H9 (cell line): ENCODE measurements at regions not wholly inside any gene's neighbourhood (a gene's known extent, or its start where the extent isn't known, plus 50 kb on each side); places are given as distances from the start of the nearest gene placed in this dataset.
A peak's percentile ranks its signal among the peaks of the same experiment; 100 is the strongest.

Experiments
- DNase-seq: peaks from one replicate; pipeline ENCODE4 v3.0.0-alpha.2; 2017
- H2AFZ ChIP-seq: one replicate; pipeline ENCODE4 v1.6.1; 2013; ENCODE audit warnings: mild to moderate bottlenecking, low read length, control low read depth, moderate library complexity
- H2AK5ac ChIP-seq: 2 replicates; pipeline ENCODE4 v1.6.1; 2013; ENCODE audit warnings: low read length, control low read depth, mixed read lengths; ENCODE audit not compliant: insufficient read length
- H2BK120ac ChIP-seq: one replicate; pipeline ENCODE4 v1.6.1; 2013; ENCODE audit warnings: low read depth, mild to moderate bottlenecking, low read length, control low read depth, inconsistent platforms; ENCODE audit not compliant: poor library complexity, severe bottlenecking
- H2BK12ac ChIP-seq: 2 replicates; pipeline ENCODE4 v1.6.1; 2013; ENCODE audit warnings: low read length, control low read depth, mixed read lengths, low read depth; ENCODE audit not compliant: insufficient read length
- H2BK15ac ChIP-seq: 2 replicates; pipeline ENCODE4 v1.6.1; 2013; ENCODE audit warnings: low read depth, low read length, control low read depth
- H2BK20ac ChIP-seq: one replicate; pipeline ENCODE4 v1.6.1; 2013; ENCODE audit warnings: low read depth, mild to moderate bottlenecking, low read length, control low read depth, inconsistent platforms; ENCODE audit not compliant: poor library complexity, severe bottlenecking
- H2BK5ac ChIP-seq: 2 replicates; pipeline ENCODE4 v1.6.1; 2013; ENCODE audit warnings: low read length, control low read depth, mixed read lengths; ENCODE audit not compliant: insufficient read length
- H3K14ac ChIP-seq: 2 replicates; pipeline ENCODE4 v1.6.1; 2013; ENCODE audit warnings: low read length, control low read depth; ENCODE audit not compliant: insufficient read depth
- H3K18ac ChIP-seq: 2 replicates; pipeline ENCODE4 v1.6.1; 2013; ENCODE audit warnings: low read depth, mild to moderate bottlenecking, mixed read lengths, low read length, control low read depth; ENCODE audit not compliant: insufficient read length
- H3K23ac ChIP-seq: 2 replicates; pipeline ENCODE4 v1.6.1; 2013; ENCODE audit warnings: low read length, control low read depth, mixed read lengths, low read depth; ENCODE audit not compliant: insufficient read length
- H3K23me2 ChIP-seq: 2 replicates; pipeline ENCODE4 v1.6.1; 2013; ENCODE audit warnings: low read depth, mild to moderate bottlenecking, mixed read lengths, low read length, control low read depth; ENCODE audit not compliant: insufficient read length, poor library complexity, severe bottlenecking
- H3K27ac ChIP-seq: 2 replicates; pipeline ENCODE4 v1.5.1; 2013; ENCODE audit warnings: low read length, control low read depth, mixed read lengths, low read depth; ENCODE audit not compliant: insufficient read length
- H3K27me3 ChIP-seq: 2 replicates; pipeline ENCODE4 v1.6.1; 2013; ENCODE audit warnings: low read length, control low read depth, inconsistent platforms; ENCODE audit not compliant: insufficient read depth
- H3K4ac ChIP-seq: 2 replicates; pipeline ENCODE4 v1.6.1; 2013; ENCODE audit warnings: low read depth, mild to moderate bottlenecking, control low read depth, inconsistent platforms, low read length, moderate library complexity
- H3K4me1 ChIP-seq: 2 replicates; pipeline ENCODE4 v1.6.1; 2013; ENCODE audit warnings: low read length, control low read depth, inconsistent platforms; ENCODE audit not compliant: insufficient read depth
- H3K4me2 ChIP-seq: 2 replicates; pipeline ENCODE4 v1.6.1; 2013; ENCODE audit warnings: low read length, control low read depth, mixed read lengths; ENCODE audit not compliant: insufficient read length, insufficient read depth
- H3K56ac ChIP-seq: 2 replicates; pipeline ENCODE4 v1.6.1; 2013; ENCODE audit warnings: low read depth, mild to moderate bottlenecking, mixed read lengths, low read length, control low read depth; ENCODE audit not compliant: insufficient read length
- H3K79me1 ChIP-seq: 2 replicates; pipeline ENCODE4 v1.6.1; 2013; ENCODE audit warnings: low read depth, mild to moderate bottlenecking, moderate library complexity, low read length, control low read depth, inconsistent platforms; ENCODE audit not compliant: insufficient read depth, poor library complexity, severe bottlenecking
- H3K79me2 ChIP-seq: 2 replicates; pipeline ENCODE4 v1.6.1; 2013; ENCODE audit warnings: low read length, control low read depth, inconsistent platforms; ENCODE audit not compliant: insufficient read depth
- H3K9ac ChIP-seq: 2 replicates; pipeline ENCODE4 v1.6.1; 2013; ENCODE audit warnings: low read length, control low read depth, mixed read lengths; ENCODE audit not compliant: insufficient read length; ENCODE audit errors: extremely low read depth
- H3K9me3 ChIP-seq: one replicate; pipeline ENCODE4 v1.6.1; 2013; ENCODE audit warnings: low read depth, low read length, inconsistent platforms; ENCODE audit not compliant: control insufficient read depth
- H3T11ph ChIP-seq: one replicate; pipeline ENCODE4 v1.6.1; 2013; ENCODE audit warnings: mild to moderate bottlenecking, low read length, control low read depth, inconsistent platforms
- H4K20me1 ChIP-seq: one replicate; pipeline ENCODE4 v1.6.1; 2013; ENCODE audit not compliant: control insufficient read depth, insufficient read length, insufficient read depth
- H4K5ac ChIP-seq: 2 replicates; pipeline ENCODE4 v1.6.1; 2013; ENCODE audit warnings: low read depth, mild to moderate bottlenecking, mixed read lengths, low read length, control low read depth; ENCODE audit not compliant: insufficient read length
- H4K8ac ChIP-seq: replicated peaks from 2 replicates; pipeline ENCODE4 v1.6.1; 2013; ENCODE audit warnings: low read length, control low read depth, mixed read lengths, low read depth; ENCODE audit not compliant: insufficient read length
- H4K91ac ChIP-seq: 2 replicates; pipeline ENCODE4 v1.6.1; 2013; ENCODE audit warnings: low read depth, mild to moderate bottlenecking, moderate library complexity, mixed read lengths, low read length, control low read depth; ENCODE audit not compliant: insufficient read length
- H3K27ac Mint-ChIP-seq, 3 experiments: 2 replicates in 2 of 3; 3 replicates in 1 of 3; pipeline ENCODE4 v1.8.0; 2020 to 2021; ENCODE audit warnings: mixed read lengths in 3 of 3, mild to moderate bottlenecking in 1 of 3, moderate library complexity in 1 of 3
- H3K27me3 Mint-ChIP-seq: 2 replicates; pipeline ENCODE4 v1.8.0; 2021; ENCODE audit warnings: low read depth, mild to moderate bottlenecking, moderate library complexity, mixed read lengths
- H3K36me3 Mint-ChIP-seq, 3 experiments: 2 replicates in 2 of 3; 3 replicates in 1 of 3; pipeline ENCODE4 v1.8.0; 2020 to 2021; ENCODE audit warnings: low read depth in 3 of 3, mixed read lengths in 3 of 3; ENCODE audit not compliant: insufficient read depth in 1 of 3
- H3K4me1 Mint-ChIP-seq, 2 experiments: 2 replicates each; pipeline ENCODE4 v1.8.0; 2020; ENCODE audit warnings: mixed read lengths in 2 of 2
- H3K4me3 Mint-ChIP-seq, 2 experiments: 2 replicates in 1 of 2; 3 replicates in 1 of 2; pipeline ENCODE4 v1.8.0; 2020 to 2021; ENCODE audit warnings: mild to moderate bottlenecking in 2 of 2, mixed read lengths in 2 of 2, moderate library complexity in 1 of 2
- H3K9me3 Mint-ChIP-seq, 2 experiments: 2 replicates in 1 of 2; 3 replicates in 1 of 2; pipeline ENCODE4 v1.8.0; 2020; ENCODE audit warnings: mild to moderate bottlenecking in 2 of 2, mixed read lengths in 2 of 2, moderate library complexity in 1 of 2
- WGBS: extraction: QIAGEN DNeasy Blood & Tissue Kit; methylation state at CpG from one replicate; pipeline ENCODE4 v1.1.7; 2013; ENCODE audit warnings: missing lambda C conversion rate, low lambda C conversion rate, mixed read lengths; ENCODE audit not compliant: insufficient read length; ENCODE audit errors: extremely low coverage; 5-methylcytosine and 5-hydroxymethylcytosine counted together
- TF ChIP-seq, protein P1 (sequence below): fragments of 200-600 bp; sonication (generic); conservative IDR thresholded peaks from 3 replicates; pipeline ENCODE4 v1.8.0; 2021; ENCODE audit warnings: antibody characterized with exemption, mild to moderate bottlenecking

DNA sequence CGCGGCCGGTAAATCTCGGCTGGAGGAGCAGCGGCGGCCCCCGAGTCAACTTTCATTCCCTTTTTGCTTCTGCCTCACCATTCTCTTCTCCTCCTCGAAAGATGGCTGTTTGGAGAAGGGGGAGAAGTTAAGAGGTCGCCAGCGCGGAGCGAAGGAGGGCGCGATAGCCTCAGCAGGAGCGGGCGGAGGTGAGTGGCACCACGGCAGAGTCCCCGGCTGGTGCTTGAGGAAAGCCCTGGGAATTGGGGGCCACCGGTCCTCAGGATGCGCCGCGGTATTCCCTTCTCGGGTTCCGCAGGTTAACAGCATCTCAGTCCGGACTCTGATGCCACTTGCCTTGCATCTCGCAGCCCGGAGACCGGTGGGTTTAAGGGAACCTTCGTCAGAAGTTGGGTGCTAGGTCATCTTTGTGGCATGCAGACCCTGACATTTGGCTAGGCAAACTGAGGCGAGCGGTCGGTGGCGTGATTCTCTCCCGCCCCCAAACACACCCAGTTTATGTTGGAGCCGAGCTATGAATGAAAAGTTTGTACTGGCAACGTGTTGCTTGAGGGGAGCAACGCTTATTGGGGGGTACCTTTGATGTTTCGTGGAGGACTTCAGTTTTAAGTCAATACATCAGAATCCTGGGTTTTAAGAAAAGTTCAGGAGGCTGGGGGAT lies 59.5 kb upstream of the PRPS1L1 start:
- H3K4me1 ChIP-seq = no peaks in the 10 kb centered on the region
- peak overlapping the region; percentile 13; the same call in 1 of the 2 replicates for H3K14ac ChIP-seq
- no peak overlapping the region for H2AFZ ChIP-seq
- H2BK20ac ChIP-seq = no peak overlapping the region
- H3K79me1 ChIP-seq = no peaks in the 10 kb centered on the region
- no peak overlapping the region for H2BK12ac ChIP-seq
- H3K9ac ChIP-seq = no peak overlapping the region
- H4K20me1 ChIP-seq = no peaks in the 10 kb centered on the region
- no CpG with 5 or more reads among the region's 38 CpGs for WGBS
- H3K36me3 Mint-ChIP-seq = no peaks in the 10 kb centered on the region
- H3K23ac ChIP-seq = no peak overlapping the region
- H3K4me3 Mint-ChIP-seq = peak overlapping the region; percentile 76 to 86
- H3K4ac ChIP-seq = no peak overlapping the region
- H3K27ac ChIP-seq = no peak overlapping the region
- H3K79me2 ChIP-seq = no peaks in the 10 kb centered on the region
- H3T11ph ChIP-seq = no peak overlapping the region
- H3K18ac ChIP-seq = no peak overlapping the region
- H3K27ac Mint-ChIP-seq = no peak overlapping the region
- H2BK5ac ChIP-seq = no peak overlapping the region
- peaks cover 12 to 14% of the 10 kb centered on the region in 2 experiments for H3K4me1 Mint-ChIP-seq
- no peak overlapping the region for H2BK120ac ChIP-seq
- no peak overlapping the region for H4K8ac ChIP-seq
- H3K27me3 Mint-ChIP-seq = peaks cover 59% of the 10 kb centered on the region
- no peak overlapping the region for H2AK5ac ChIP-seq
- H3K9me3 Mint-ChIP-seq = no peaks in the 10 kb centered on the region; a peak in 1 of 5 replicates
- no peaks in the 10 kb centered on the region for H3K9me3 ChIP-seq
- DNase-seq = peak; percentile 39
- no peak overlapping the region for H2BK15ac ChIP-seq
- TF ChIP-seq, protein P1, sequence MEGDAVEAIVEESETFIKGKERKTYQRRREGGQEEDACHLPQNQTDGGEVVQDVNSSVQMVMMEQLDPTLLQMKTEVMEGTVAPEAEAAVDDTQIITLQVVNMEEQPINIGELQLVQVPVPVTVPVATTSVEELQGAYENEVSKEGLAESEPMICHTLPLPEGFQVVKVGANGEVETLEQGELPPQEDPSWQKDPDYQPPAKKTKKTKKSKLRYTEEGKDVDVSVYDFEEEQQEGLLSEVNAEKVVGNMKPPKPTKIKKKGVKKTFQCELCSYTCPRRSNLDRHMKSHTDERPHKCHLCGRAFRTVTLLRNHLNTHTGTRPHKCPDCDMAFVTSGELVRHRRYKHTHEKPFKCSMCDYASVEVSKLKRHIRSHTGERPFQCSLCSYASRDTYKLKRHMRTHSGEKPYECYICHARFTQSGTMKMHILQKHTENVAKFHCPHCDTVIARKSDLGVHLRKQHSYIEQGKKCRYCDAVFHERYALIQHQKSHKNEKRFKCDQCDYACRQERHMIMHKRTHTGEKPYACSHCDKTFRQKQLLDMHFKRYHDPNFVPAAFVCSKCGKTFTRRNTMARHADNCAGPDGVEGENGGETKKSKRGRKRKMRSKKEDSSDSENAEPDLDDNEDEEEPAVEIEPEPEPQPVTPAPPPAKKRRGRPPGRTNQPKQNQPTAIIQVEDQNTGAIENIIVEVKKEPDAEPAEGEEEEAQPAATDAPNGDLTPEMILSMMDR = no peak
- H3K23me2 ChIP-seq = peaks cover 10% of the 10 kb centered on the region
- no peak overlapping the region for H3K56ac ChIP-seq
- H3K27me3 ChIP-seq = peaks cover 8% of the 10 kb centered on the region; the same call in 1 of the 2 replicates
- no peak overlapping the region for H4K91ac ChIP-seq
- peak overlapping the region; percentile 85 for H3K4me2 ChIP-seq
- no peak overlapping the region for H4K5ac ChIP-seq
